GM23338 (cell line): ENCODE measurements at regions not wholly inside any gene's neighbourhood (a gene's known extent, or its start where the extent isn't known, plus 50 kb on each side); places are given as distances from the start of the nearest gene placed in this dataset.

ENCODE experiments used
- ATAC-seq: fragments of 200-7000 bp; cut with Tn5 transposase; 3 replicates; pipeline ENCODE4 v1.9.1; 2020
- DNase-seq: peaks from one replicate; pipeline ENCODE4 v3.0.0-alpha.2; 2015; ENCODE audit warnings: low spot score
- H2AFZ ChIP-seq: fragments of 200-600 bp; sonication (generic); 2 replicates; pipeline ENCODE4 v1.8.0; 2016; ENCODE audit warnings: antibody characterized with exemption, mild to moderate bottlenecking, moderate library complexity
- H3F3A ChIP-seq: fragments of 200-600 bp; sonication (generic); replicated peaks from 2 replicates; pipeline ENCODE4 v1.8.0; 2017; ENCODE audit warnings: antibody characterized with exemption, mixed run types, low read depth
- H3K27ac ChIP-seq: fragments of 200-600 bp; sonication (generic); 2 replicates; pipeline ENCODE4 v1.6.1; 2016; ENCODE audit warnings: low read depth
- H3K27me3 ChIP-seq: fragments of 200-600 bp; sonication (generic); 2 replicates; pipeline ENCODE4 v1.8.0; 2016; ENCODE audit warnings: mild to moderate bottlenecking, mixed run types, moderate library complexity; ENCODE audit not compliant: insufficient read depth
- H3K36me3 ChIP-seq: fragments of 200-600 bp; sonication (generic); 2 replicates; pipeline ENCODE4 v1.8.0; 2016; ENCODE audit warnings: mild to moderate bottlenecking; ENCODE audit not compliant: insufficient read depth
- H3K4me1 ChIP-seq: fragments of 200-600 bp; sonication (generic); 2 replicates; pipeline ENCODE4 v1.8.0; 2016; ENCODE audit warnings: mild to moderate bottlenecking, moderate library complexity; ENCODE audit not compliant: insufficient read depth
- H3K4me2 ChIP-seq: fragments of 200-600 bp; sonication (generic); 2 replicates; pipeline ENCODE4 v1.7.1; 2017; ENCODE audit warnings: mixed run types
- H3K4me3 ChIP-seq: fragments of 200-600 bp; sonication (generic); 2 replicates; pipeline ENCODE4 v1.6.1; 2016; ENCODE audit warnings: mixed run types
- H3K79me2 ChIP-seq: fragments of 200-600 bp; sonication (generic); replicated peaks from 2 replicates; pipeline ENCODE4 v1.8.0; 2017; ENCODE audit warnings: mild to moderate bottlenecking; ENCODE audit not compliant: insufficient read depth
- H3K9me2 ChIP-seq: fragments of 200-600 bp; sonication (generic); 2 replicates; pipeline ENCODE4 v1.8.0; 2017; ENCODE audit not compliant: insufficient read depth
- H4K20me1 ChIP-seq: fragments of 200-600 bp; sonication (generic); replicated peaks from 2 replicates; pipeline ENCODE4 v1.8.0; 2017; ENCODE audit warnings: mild to moderate bottlenecking; ENCODE audit not compliant: insufficient read depth
- H3K27ac Mint-ChIP-seq: 2 replicates; pipeline ENCODE4 v1.8.0; 2020; ENCODE audit warnings: inconsistent platforms, mild to moderate bottlenecking, moderate library complexity, mixed read lengths
- H3K27me3 Mint-ChIP-seq: 3 replicates; pipeline ENCODE4 v1.8.0; 2022; ENCODE audit warnings: low read depth, mild to moderate bottlenecking, moderate library complexity, mixed read lengths, inconsistent platforms; ENCODE audit not compliant: insufficient read depth, poor library complexity
- H3K36me3 Mint-ChIP-seq: 3 replicates; pipeline ENCODE4 v1.8.0; 2021; ENCODE audit warnings: low read depth, mild to moderate bottlenecking, inconsistent platforms, moderate library complexity, mixed read lengths
- H3K4me1 Mint-ChIP-seq: 3 replicates; pipeline ENCODE4 v1.8.0; 2020; ENCODE audit warnings: mild to moderate bottlenecking, inconsistent platforms, mixed read lengths
- H3K4me3 Mint-ChIP-seq: 3 replicates; pipeline ENCODE4 v1.8.0; 2021; ENCODE audit warnings: moderate library complexity, mild to moderate bottlenecking, inconsistent platforms, mixed read lengths
- H3K9me3 Mint-ChIP-seq: 3 replicates; pipeline ENCODE4 v1.8.0; 2020; ENCODE audit warnings: moderate library complexity, mild to moderate bottlenecking, inconsistent platforms, mixed read lengths
- EZH2 ChIP-seq: fragments of 200-600 bp; sonication (generic); IDR thresholded peaks from one replicate; pipeline ENCODE4 v1.8.0; 2017; ENCODE audit warnings: antibody characterized with exemption, mild to moderate bottlenecking, low read depth; ENCODE audit not compliant: unreplicated experiment
- JUNB ChIP-seq: IDR thresholded peaks from one replicate; pipeline ENCODE4 v1.6.1; 2016; ENCODE audit warnings: antibody characterized with exemption; ENCODE audit not compliant: unreplicated experiment
- NANOG ChIP-seq: IDR thresholded peaks from 2 replicates; pipeline ENCODE4 v1.6.1; 2016; ENCODE audit warnings: antibody characterized with exemption, borderline replicate concordance
- POLR2AphosphoS5 ChIP-seq: IDR thresholded peaks from 2 replicates; pipeline ENCODE4 v1.6.1; 2016; ENCODE audit warnings: antibody characterized with exemption, low read depth
- STAT1 ChIP-seq: IDR thresholded peaks from one replicate; pipeline ENCODE4 v1.6.1; 2016; ENCODE audit warnings: antibody characterized with exemption; ENCODE audit not compliant: unreplicated experiment
- ZNF114 ChIP-seq: fragments of 250-450 bp; sonication (Bioruptor Pico); IDR thresholded peaks from 2 replicates; pipeline ENCODE4 v1.5.0; 2020; ENCODE audit warnings: mild to moderate bottlenecking, moderate library complexity
- TF ChIP-seq, protein P1 (sequence below): fragments of 250-450 bp; sonication (Bioruptor Pico); IDR thresholded peaks from 2 replicates; pipeline ENCODE4 v1.5.0; 2020; ENCODE audit warnings: mild to moderate bottlenecking, moderate library complexity
- TF ChIP-seq, protein P2 (sequence below): IDR thresholded peaks from one replicate; pipeline ENCODE4 v1.6.1; 2018; ENCODE audit warnings: antibody characterized with exemption; ENCODE audit not compliant: unreplicated experiment

DNA sequence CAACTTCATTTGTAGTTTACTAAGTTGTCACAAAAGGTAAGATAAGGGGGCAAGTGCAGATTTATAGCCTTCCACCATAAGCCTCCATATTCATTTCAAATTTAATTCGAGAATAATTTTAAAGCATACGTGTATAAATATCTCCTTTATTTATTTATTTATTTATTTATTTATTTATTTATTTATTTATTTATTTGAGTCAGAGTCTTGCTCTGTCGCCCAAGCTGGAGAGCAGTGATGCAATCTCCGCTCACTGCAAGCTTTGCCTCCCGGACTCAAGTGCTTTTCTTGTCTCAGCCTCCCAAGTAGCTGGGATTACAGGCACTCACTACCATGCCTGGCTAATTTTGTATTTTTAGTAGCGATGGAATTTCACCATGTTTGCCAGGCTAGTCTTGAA, 523.4 kb downstream of the FAT4 start (continued):
- TF ChIP-seq, protein P1, sequence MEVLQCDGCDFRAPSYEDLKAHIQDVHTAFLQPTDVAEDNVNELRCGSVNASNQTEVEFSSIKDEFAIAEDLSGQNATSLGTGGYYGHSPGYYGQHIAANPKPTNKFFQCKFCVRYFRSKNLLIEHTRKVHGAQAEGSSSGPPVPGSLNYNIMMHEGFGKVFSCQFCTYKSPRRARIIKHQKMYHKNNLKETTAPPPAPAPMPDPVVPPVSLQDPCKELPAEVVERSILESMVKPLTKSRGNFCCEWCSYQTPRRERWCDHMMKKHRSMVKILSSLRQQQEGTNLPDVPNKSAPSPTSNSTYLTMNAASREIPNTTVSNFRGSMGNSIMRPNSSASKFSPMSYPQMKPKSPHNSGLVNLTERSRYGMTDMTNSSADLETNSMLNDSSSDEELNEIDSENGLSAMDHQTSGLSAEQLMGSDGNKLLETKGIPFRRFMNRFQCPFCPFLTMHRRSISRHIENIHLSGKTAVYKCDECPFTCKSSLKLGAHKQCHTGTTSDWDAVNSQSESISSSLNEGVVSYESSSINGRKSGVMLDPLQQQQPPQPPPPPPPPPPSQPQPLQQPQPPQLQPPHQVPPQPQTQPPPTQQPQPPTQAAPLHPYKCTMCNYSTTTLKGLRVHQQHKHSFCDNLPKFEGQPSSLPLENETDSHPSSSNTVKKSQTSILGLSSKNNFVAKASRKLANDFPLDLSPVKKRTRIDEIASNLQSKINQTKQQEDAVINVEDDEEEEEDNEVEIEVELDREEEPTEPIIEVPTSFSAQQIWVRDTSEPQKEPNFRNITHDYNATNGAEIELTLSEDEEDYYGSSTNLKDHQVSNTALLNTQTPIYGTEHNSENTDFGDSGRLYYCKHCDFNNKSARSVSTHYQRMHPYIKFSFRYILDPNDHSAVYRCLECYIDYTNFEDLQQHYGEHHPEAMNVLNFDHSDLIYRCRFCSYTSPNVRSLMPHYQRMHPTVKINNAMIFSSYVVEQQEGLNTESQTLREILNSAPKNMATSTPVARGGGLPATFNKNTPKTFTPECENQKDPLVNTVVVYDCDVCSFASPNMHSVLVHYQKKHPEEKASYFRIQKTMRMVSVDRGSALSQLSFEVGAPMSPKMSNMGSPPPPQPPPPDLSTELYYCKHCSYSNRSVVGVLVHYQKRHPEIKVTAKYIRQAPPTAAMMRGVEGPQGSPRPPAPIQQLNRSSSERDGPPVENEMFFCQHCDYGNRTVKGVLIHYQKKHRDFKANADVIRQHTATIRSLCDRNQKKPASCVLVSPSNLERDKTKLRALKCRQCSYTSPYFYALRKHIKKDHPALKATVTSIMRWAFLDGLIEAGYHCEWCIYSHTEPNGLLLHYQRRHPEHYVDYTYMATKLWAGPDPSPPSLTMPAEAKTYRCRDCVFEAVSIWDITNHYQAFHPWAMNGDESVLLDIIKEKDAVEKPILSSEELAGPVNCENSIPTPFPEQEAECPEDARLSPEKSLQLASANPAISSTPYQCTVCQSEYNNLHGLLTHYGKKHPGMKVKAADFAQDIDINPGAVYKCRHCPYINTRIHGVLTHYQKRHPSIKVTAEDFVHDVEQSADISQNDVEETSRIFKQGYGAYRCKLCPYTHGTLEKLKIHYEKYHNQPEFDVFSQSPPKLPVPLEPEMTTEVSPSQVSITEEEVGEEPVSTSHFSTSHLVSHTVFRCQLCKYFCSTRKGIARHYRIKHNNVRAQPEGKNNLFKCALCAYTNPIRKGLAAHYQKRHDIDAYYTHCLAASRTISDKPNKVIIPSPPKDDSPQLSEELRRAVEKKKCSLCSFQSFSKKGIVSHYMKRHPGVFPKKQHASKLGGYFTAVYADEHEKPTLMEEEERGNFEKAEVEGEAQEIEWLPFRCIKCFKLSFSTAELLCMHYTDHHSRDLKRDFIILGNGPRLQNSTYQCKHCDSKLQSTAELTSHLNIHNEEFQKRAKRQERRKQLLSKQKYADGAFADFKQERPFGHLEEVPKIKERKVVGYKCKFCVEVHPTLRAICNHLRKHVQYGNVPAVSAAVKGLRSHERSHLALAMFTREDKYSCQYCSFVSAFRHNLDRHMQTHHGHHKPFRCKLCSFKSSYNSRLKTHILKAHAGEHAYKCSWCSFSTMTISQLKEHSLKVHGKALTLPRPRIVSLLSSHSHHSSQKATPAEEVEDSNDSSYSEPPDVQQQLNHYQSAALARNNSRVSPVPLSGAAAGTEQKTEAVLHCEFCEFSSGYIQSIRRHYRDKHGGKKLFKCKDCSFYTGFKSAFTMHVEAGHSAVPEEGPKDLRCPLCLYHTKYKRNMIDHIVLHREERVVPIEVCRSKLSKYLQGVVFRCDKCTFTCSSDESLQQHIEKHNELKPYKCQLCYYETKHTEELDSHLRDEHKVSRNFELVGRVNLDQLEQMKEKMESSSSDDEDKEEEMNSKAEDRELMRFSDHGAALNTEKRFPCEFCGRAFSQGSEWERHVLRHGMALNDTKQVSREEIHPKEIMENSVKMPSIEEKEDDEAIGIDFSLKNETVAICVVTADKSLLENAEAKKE (CRISPR knock-in tag), result no peak
- no peak for TF ChIP-seq NANOG
- TF ChIP-seq POLR2AphosphoS5, result no peak

- no peak overlapping the region for H3K27ac ChIP-seq
- no peak overlapping the region for H3K27ac Mint-ChIP-seq
- no peaks in the 10 kb centered on the region for H3F3A ChIP-seq
- H3K9me3 Mint-ChIP-seq, result no peaks in the 10 kb centered on the region
- H3K79me2 ChIP-seq, result no peaks in the 10 kb centered on the region
- no peaks in the 10 kb centered on the region for H3K36me3 ChIP-seq
- no peaks in the 10 kb centered on the region for H4K20me1 ChIP-seq
- no peaks in the 10 kb centered on the region for H3K4me1 Mint-ChIP-seq
- no peak overlapping the region for H3K4me3 Mint-ChIP-seq
- no peaks in the 10 kb centered on the region for H3K27me3 ChIP-seq
- no peaks in the 10 kb centered on the region for H3K4me1 ChIP-seq
- H3K9me2 ChIP-seq, result no peaks in the 10 kb centered on the region
- H3K4me2 ChIP-seq, result no peak overlapping the region
- DNase-seq (no peak), ATAC-seq (no peak)
- no peak overlapping the region for H3K4me3 ChIP-seq
- no peak overlapping the region for H2AFZ ChIP-seq
- no peaks in the 10 kb centered on the region for H3K36me3 Mint-ChIP-seq
- no peaks in the 10 kb centered on the region for H3K27me3 Mint-ChIP-seq
- TF ChIP-seq NANOG, result no peak
- TF ChIP-seq ZNF114 (CRISPR knock-in tag), result no peak
- no peak for TF ChIP-seq STAT1
- TF ChIP-seq EZH2, result no peak
- TF ChIP-seq, protein P2, sequence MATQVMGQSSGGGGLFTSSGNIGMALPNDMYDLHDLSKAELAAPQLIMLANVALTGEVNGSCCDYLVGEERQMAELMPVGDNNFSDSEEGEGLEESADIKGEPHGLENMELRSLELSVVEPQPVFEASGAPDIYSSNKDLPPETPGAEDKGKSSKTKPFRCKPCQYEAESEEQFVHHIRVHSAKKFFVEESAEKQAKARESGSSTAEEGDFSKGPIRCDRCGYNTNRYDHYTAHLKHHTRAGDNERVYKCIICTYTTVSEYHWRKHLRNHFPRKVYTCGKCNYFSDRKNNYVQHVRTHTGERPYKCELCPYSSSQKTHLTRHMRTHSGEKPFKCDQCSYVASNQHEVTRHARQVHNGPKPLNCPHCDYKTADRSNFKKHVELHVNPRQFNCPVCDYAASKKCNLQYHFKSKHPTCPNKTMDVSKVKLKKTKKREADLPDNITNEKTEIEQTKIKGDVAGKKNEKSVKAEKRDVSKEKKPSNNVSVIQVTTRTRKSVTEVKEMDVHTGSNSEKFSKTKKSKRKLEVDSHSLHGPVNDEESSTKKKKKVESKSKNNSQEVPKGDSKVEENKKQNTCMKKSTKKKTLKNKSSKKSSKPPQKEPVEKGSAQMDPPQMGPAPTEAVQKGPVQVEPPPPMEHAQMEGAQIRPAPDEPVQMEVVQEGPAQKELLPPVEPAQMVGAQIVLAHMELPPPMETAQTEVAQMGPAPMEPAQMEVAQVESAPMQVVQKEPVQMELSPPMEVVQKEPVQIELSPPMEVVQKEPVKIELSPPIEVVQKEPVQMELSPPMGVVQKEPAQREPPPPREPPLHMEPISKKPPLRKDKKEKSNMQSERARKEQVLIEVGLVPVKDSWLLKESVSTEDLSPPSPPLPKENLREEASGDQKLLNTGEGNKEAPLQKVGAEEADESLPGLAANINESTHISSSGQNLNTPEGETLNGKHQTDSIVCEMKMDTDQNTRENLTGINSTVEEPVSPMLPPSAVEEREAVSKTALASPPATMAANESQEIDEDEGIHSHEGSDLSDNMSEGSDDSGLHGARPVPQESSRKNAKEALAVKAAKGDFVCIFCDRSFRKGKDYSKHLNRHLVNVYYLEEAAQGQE, result no peak
- no peak for TF ChIP-seq POLR2AphosphoS5
- no peak for TF ChIP-seq JUNB
Measured at GRCh38 chr4:125838924-125839323, 524.2 kb downstream of the FAT4 start.
